Liver (tissue), 8 donors: ENCODE measurements at regions not wholly inside any gene's neighbourhood (a gene's known extent, or its start where the extent isn't known, plus 50 kb on each side); places are given as distances from the start of the nearest gene placed in this dataset.

Experiments used
- DNase-seq: peaks from one replicate; pipeline ENCODE4 v3.0.0-alpha.2; 2017; ENCODE audit warnings: low spot score
- H3K27ac ChIP-seq, 2 donors: one replicate each; pipeline ENCODE4 v1.7.0; 2013; ENCODE audit warnings: inconsistent platforms in 2 of 2, low read length in 2 of 2, control low read depth in 1 of 2, low read depth in 1 of 2, mild to moderate bottlenecking in 1 of 2
- H3K27me3 ChIP-seq, 4 donors: one replicate each; pipeline versions ENCODE4 v1.6.1 to v1.7.0; 2013; ENCODE audit warnings: low read length in 3 of 4, inconsistent platforms in 1 of 4, mild to moderate bottlenecking in 1 of 4, moderate library complexity in 1 of 4; ENCODE audit not compliant: control insufficient read depth in 4 of 4, insufficient read depth in 4 of 4
- H3K36me3 ChIP-seq, 4 donors: one replicate each; pipeline versions ENCODE4 v1.6.1 to v1.7.0; 2013; ENCODE audit warnings: low read length in 3 of 4, mild to moderate bottlenecking in 3 of 4, low read depth in 1 of 4, moderate library complexity in 1 of 4; ENCODE audit not compliant: control insufficient read depth in 4 of 4, insufficient read depth in 3 of 4
- H3K4me1 ChIP-seq, 4 donors: one replicate each; pipeline versions ENCODE4 v1.6.1 to v1.7.0; 2013; ENCODE audit warnings: low read length in 3 of 4, mild to moderate bottlenecking in 3 of 4, moderate library complexity in 1 of 4; ENCODE audit not compliant: control insufficient read depth in 4 of 4, insufficient read depth in 4 of 4
- H3K4me3 ChIP-seq, 3 donors: one replicate each; pipeline versions ENCODE4 v1.6.1 to v1.7.0; 2013; ENCODE audit warnings: low read length in 3 of 3, control low read depth in 1 of 3, low read depth in 1 of 3, mild to moderate bottlenecking in 1 of 3
- H3K9ac ChIP-seq, 2 donors: one replicate each; pipeline ENCODE4 v1.7.0; 2013; ENCODE audit warnings: low read length in 2 of 2, mild to moderate bottlenecking in 2 of 2, moderate library complexity in 2 of 2, control low read depth in 1 of 2, low read depth in 1 of 2
- H3K9me3 ChIP-seq, 4 donors: one replicate each; pipeline versions ENCODE4 v1.6.1 to v1.7.0; 2013; ENCODE audit warnings: low read length in 3 of 4; ENCODE audit not compliant: control insufficient read depth in 4 of 4
- EGR1 ChIP-seq, 2 donors: IDR thresholded peaks; 2 replicates each; pipeline ENCODE4 v1.6.1; 2016 to 2018; ENCODE audit warnings: antibody characterized with exemption in 2 of 2, low read depth in 2 of 2
- FOXA1 ChIP-seq: IDR thresholded peaks from 2 replicates; pipeline ENCODE4 v1.6.1; 2016; ENCODE audit warnings: antibody characterized with exemption
- GABPA ChIP-seq, 2 donors: IDR thresholded peaks in 1 of 2; conservative IDR thresholded peaks in 1 of 2; 2 replicates each; pipeline ENCODE4 v1.6.1; 2016; ENCODE audit warnings: antibody characterized with exemption in 2 of 2, mild to moderate bottlenecking in 1 of 2, moderate library complexity in 1 of 2
- HNF4G ChIP-seq: IDR thresholded peaks from 2 replicates; pipeline ENCODE4 v1.6.1; 2016; ENCODE audit warnings: antibody characterized with exemption
- JUND ChIP-seq, 2 donors: IDR thresholded peaks; 2 replicates each; pipeline ENCODE4 v1.6.1; 2016; ENCODE audit warnings: antibody characterized with exemption in 2 of 2
- RXRA ChIP-seq, 2 donors: IDR thresholded peaks; 2 replicates each; pipeline ENCODE4 v1.6.1; 2017 to 2018; ENCODE audit warnings: antibody characterized with exemption in 2 of 2, mild to moderate bottlenecking in 1 of 2
- YY1 ChIP-seq: IDR thresholded peaks from 2 replicates; pipeline ENCODE4 v1.6.1; 2016; ENCODE audit warnings: antibody characterized with exemption, mild to moderate bottlenecking
- WGBS: extraction: QIAGEN DNeasy Blood & Tissue Kit; methylation state at CpG from one replicate; pipeline ENCODE4 v1.1.7; 2013; 5-methylcytosine and 5-hydroxymethylcytosine counted together
- TF ChIP-seq, protein P1 (sequence below): fragments of 150-350 bp; IDR thresholded peaks from 2 replicates; pipeline ENCODE4 v1.5.1; 2017; ENCODE audit warnings: improper control_type of control experiment, low read depth, low read length; ENCODE audit not compliant: missing input control
- TF ChIP-seq, protein P2 (sequence below): IDR thresholded peaks from 2 replicates; pipeline ENCODE4 v1.6.1; 2016; ENCODE audit warnings: antibody characterized with exemption, mild to moderate bottlenecking
- TF ChIP-seq, protein P3 (sequence below): IDR thresholded peaks from 2 replicates; pipeline ENCODE4 v1.6.1; 2016; ENCODE audit warnings: antibody characterized with exemption
- TF ChIP-seq, protein P4 (sequence below): IDR thresholded peaks from 2 replicates; pipeline ENCODE4 v1.6.1; 2016; ENCODE audit warnings: antibody characterized with exemption
- donor health status: healthy.
- donor health status: healthy.
- donor health status: healthy.
- donor health status: healthy.
- donor health status: healthy.

DNA sequence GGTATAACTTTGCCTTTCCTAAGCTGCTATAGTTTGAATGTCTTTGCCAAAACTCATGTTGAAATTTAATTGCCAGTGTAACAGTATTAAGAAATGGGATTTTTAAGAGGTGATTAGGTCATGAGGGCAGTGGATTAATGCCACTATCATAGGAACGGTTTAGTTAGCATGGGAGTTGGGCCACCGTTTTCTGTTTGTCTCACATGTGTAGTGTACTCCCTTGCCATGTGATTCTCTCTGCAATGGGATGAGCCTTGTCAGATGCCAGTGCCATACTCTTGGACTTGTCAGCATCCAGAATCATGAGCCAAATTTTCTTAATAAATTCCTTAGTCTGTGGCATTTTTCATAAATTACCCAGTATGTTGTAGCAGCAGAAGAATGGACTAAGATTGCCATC is 388.9 kb upstream of the RGPD4 start:
- Histone ChIP-seq H3K27ac (no peak overlapping the region), H3K4me3 (no peak overlapping the region), H3K36me3 (no peaks in the 10 kb centered on the region), H3K27me3 (no peaks in the 10 kb centered on the region), H3K4me1 (no peaks in the 10 kb centered on the region), H3K9ac (no peak overlapping the region), H3K9me3 (peaks cover 0 to 2% (median 0%) of the 10 kb centered on the region in 4 donors)
- 64% methylated on average over 2 of the region's 2 CpGs for WGBS
- TF ChIP-seq YY1 = no peak
- no peak for TF ChIP-seq HNF4G
- TF ChIP-seq JUND (IDR thresholded peaks at IDR 0.05) = no peak
- TF ChIP-seq FOXA1 = no peak
- no peak for TF ChIP-seq GABPA (IDR thresholded peaks at IDR 0.05 in 1 of 2, conservative IDR thresholded peaks at IDR 0.05 in 1 of 2)
- TF ChIP-seq, protein P1, sequence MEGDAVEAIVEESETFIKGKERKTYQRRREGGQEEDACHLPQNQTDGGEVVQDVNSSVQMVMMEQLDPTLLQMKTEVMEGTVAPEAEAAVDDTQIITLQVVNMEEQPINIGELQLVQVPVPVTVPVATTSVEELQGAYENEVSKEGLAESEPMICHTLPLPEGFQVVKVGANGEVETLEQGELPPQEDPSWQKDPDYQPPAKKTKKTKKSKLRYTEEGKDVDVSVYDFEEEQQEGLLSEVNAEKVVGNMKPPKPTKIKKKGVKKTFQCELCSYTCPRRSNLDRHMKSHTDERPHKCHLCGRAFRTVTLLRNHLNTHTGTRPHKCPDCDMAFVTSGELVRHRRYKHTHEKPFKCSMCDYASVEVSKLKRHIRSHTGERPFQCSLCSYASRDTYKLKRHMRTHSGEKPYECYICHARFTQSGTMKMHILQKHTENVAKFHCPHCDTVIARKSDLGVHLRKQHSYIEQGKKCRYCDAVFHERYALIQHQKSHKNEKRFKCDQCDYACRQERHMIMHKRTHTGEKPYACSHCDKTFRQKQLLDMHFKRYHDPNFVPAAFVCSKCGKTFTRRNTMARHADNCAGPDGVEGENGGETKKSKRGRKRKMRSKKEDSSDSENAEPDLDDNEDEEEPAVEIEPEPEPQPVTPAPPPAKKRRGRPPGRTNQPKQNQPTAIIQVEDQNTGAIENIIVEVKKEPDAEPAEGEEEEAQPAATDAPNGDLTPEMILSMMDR = no peak
- TF ChIP-seq EGR1 (IDR thresholded peaks at IDR 0.05; ENCODE audit: low read depth in 2 of 2) = no peak
- no peak for DNase-seq

DNA sequence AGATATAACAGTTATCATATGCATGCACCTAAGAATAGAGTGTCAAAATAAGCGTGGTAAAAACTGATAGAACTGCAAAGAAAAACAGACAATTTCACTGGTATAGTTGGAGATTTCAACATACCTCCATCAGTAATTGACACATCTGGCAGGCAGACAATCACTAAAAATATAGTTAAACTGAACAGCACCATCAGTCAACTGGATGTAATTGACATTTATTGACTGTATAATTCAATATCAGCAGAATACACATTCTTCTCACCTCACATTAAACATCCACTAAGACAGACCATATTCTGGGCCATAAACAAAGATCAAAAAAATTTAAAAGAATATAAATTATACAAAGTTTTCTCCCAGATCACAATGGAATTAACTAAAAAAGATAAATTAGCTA is 378.5 kb upstream of the RGPD4 start:
- Histone ChIP-seq H3K4me3 (no peak overlapping the region), H3K4me1 (no peaks in the 10 kb centered on the region), H3K9me3 (no peaks in the 10 kb centered on the region), H3K36me3 (no peaks in the 10 kb centered on the region), H3K27me3 (no peaks in the 10 kb centered on the region), H3K9ac (no peak overlapping the region), H3K27ac (no peak overlapping the region)
- WGBS = 74% methylated on average over 1 of the region's 1 CpG
- TF ChIP-seq, protein P2, sequence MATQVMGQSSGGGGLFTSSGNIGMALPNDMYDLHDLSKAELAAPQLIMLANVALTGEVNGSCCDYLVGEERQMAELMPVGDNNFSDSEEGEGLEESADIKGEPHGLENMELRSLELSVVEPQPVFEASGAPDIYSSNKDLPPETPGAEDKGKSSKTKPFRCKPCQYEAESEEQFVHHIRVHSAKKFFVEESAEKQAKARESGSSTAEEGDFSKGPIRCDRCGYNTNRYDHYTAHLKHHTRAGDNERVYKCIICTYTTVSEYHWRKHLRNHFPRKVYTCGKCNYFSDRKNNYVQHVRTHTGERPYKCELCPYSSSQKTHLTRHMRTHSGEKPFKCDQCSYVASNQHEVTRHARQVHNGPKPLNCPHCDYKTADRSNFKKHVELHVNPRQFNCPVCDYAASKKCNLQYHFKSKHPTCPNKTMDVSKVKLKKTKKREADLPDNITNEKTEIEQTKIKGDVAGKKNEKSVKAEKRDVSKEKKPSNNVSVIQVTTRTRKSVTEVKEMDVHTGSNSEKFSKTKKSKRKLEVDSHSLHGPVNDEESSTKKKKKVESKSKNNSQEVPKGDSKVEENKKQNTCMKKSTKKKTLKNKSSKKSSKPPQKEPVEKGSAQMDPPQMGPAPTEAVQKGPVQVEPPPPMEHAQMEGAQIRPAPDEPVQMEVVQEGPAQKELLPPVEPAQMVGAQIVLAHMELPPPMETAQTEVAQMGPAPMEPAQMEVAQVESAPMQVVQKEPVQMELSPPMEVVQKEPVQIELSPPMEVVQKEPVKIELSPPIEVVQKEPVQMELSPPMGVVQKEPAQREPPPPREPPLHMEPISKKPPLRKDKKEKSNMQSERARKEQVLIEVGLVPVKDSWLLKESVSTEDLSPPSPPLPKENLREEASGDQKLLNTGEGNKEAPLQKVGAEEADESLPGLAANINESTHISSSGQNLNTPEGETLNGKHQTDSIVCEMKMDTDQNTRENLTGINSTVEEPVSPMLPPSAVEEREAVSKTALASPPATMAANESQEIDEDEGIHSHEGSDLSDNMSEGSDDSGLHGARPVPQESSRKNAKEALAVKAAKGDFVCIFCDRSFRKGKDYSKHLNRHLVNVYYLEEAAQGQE = no peak
- TF ChIP-seq, protein P3, sequence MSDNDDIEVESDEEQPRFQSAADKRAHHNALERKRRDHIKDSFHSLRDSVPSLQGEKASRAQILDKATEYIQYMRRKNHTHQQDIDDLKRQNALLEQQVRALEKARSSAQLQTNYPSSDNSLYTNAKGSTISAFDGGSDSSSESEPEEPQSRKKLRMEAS = no peak
- TF ChIP-seq RXRA (IDR thresholded peaks at IDR 0.05) (no peak), YY1 (no peak)
- TF ChIP-seq, protein P4, sequence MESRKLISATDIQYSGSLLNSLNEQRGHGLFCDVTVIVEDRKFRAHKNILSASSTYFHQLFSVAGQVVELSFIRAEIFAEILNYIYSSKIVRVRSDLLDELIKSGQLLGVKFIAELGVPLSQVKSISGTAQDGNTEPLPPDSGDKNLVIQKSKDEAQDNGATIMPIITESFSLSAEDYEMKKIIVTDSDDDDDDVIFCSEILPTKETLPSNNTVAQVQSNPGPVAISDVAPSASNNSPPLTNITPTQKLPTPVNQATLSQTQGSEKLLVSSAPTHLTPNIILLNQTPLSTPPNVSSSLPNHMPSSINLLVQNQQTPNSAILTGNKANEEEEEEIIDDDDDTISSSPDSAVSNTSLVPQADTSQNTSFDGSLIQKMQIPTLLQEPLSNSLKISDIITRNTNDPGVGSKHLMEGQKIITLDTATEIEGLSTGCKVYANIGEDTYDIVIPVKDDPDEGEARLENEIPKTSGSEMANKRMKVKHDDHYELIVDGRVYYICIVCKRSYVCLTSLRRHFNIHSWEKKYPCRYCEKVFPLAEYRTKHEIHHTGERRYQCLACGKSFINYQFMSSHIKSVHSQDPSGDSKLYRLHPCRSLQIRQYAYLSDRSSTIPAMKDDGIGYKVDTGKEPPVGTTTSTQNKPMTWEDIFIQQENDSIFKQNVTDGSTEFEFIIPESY = no peak
- DNase-seq = no peak
